ENCODE measurements at regions not wholly inside any gene's neighbourhood (a gene's known extent, or its start where the extent isn't known, plus 50 kb on each side); places are given as distances from the start of the nearest gene placed in this dataset.
"Not testable (repeated sequence)": the region's sequence is repeated elsewhere in the genome, so short reads cannot be mapped to it uniquely, and the experiment has no call there.

- no peak for DNase-seq
These were observed 52.6 kb upstream of the AGA start for GRCh38 chr4:177494791-177495190.

DNA sequence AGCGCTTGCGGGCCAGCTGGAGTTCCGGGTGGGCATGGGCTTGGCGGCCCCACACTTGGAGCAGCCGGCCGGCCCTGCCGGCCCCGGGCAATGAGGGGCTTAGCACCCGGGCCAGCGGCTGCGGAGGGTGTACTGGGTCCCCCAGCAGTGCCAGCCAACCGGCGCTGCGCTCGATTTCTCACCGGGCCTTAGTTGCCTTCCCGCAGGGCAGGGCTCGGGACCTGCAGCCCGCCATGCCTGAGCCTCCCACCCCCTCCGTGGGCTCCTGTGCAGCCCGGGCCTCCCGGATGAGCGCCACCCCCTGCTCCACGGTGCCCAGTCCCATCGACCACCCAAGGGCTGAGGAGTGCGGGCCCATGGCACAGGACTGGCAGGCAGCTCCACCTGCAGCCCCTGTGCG, 53.4 kb upstream of the AGA start:
- not testable (repeated sequence) for DNase-seq

GRCh38 chr4:177499537-177499936, 57.3 kb upstream of the AGA start:
- DNase-seq: no peak

- no peak for DNase-seq
These were observed 63.0 kb upstream of the AGA start for GRCh38 chr4:177505171-177505615.

- no peak for DNase-seq
These were observed 66.4 kb upstream of the AGA start for GRCh38 chr4:177508662-177509061.

DNA sequence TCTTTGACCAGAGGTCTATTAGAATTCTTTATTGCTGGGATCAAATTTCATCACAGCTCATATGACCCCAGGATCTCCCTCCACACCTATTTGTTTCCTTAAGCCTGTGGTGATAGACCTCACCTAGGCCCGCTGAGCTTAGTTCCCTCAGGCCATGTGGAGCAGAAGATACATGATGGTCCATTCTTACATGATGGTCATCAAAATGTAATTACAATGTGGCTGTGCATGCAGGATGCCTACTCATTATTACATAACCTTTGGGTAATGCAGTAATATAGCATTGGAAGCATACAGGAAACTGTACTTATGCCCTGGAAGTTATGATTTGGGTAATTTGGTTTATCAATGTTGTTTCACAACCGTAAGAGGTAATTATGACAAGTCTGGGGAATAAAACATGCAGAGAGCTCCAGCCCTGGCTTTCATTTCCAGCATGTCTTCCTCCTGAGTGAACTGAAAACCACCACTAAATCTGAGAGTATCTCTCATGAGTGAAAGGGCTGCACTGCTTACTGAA, 67.0 kb upstream of the AGA start:
- DNase-seq: no peak

DNA sequence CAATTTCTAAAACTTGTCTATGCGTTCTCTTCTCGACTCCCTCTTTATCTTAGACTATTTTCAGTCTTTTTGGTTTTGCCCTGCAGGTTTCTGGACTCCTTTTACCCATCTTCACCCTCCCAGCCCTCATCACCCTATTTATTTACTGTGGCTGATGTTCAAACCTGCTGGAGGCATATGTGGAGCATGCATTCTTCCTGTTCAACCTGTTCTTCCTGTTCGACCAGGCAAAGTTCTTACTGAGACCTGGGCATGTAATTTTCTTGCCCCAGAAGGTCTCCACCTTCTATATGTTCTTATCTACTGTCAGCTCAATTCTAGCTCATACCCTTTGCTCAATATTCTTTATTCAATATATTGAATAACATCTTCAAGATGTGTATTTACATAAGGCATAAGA, 69.4 kb upstream of the AGA start:
- DNase-seq: no peak

GRCh38 chr4:177512646-177513045, 70.4 kb upstream of the AGA start:
- DNase-seq: no peak

DNA sequence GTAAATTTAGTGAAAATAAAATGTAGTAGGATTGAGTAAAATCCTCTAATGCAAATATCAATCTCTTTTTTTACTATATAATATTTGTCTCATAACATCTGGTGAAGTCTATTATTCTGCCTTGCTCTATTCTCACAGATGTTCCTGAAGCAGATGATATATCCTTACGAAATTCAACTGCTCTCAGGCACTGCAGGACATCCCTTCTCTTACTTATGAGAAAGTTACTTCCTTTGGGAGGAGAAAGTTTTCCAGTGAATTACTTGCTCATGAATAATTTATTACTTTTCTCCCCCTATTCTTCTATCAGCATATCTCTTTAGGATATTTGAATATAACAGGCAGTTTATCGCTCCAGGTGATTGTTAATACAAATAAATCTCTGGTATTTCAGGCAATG, 75.6 kb upstream of the AGA start:
- no peak for DNase-seq

DNA sequence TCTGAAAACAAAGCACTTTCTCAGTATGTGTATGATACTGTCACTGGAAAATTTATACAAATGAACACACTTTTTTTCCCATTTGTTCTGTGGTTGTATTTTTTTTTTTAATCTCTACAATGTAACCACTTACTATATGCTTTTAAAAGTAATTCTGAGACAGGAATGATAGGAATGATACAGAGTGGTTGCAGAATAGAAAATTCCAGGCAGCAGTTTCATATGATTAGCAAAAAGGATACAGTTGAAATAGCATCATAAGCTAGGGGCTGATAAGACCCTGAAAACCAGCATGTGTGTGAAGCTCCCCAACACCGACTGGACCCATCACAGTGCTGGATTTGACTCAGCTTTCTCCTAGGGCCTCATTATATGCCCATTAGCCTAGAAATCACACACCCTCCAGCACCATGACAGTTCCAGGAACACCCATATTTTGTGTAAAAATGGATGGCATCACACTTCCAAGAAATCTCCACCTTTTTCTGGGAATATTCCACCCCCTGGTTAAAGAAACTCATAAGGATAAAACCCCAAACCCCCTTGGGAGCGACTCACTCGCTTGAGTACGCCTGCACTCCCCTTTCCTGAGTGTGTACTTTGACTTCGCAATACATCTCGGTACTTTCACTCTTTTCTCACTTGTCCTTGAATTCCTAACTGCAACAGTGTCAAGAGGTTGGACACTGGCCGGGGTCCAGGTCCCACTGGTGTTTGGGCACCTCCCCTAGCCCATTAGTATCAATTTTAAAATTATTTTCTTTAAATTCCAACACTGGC, 77.4 kb upstream of the AGA start:
- no peak for DNase-seq

- DNase-seq: no peak
These were observed 86.4 kb upstream of the AGA start for GRCh38 chr4:177528620-177529019.

DNA sequence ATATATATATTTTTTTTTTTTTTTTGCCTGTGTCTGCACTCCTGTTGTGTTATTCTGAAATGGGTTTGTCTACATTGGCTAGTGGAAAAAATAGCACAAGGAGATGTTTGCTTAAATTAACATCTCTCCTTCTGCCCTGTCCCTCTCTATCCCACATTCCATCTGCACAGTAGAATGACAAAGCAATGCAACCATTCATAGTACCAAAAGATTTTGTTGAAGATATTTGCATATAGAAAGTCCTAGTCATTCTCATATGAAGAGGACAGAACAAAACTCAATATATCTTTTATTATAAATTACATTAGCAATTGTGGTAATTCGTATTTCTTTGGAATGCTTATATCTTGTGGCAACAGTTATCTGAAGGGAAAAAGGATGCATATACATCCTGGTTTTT, 88.3 kb upstream of the AGA start:
- no peak for DNase-seq

- no peak for DNase-seq
These were observed 90.1 kb upstream of the AGA start for GRCh38 chr4:177532358-177532757.

GRCh38 chr4:177534841-177535240, 92.6 kb upstream of the AGA start:
- DNase-seq: not testable (repeated sequence)

DNA sequence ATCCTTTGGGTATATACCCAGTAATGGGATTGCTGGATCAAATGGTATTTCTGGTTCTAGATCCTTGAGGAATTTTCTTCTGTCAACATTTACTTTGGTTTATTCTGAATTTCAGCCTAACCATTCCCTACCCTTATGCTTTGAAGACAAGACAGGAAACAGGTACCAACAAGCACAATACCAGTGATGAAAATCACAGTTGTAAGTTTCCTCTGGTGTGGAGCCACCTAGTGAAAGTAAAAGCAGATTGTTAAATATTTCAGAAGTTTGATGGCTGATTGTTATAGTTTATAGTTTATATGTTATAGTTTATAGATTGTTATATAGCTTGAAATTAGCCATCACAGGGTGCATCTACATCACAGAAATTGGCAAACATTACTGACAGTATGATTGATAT, 104.5 kb upstream of the AGA start:
- DNase-seq: no peak

DNA sequence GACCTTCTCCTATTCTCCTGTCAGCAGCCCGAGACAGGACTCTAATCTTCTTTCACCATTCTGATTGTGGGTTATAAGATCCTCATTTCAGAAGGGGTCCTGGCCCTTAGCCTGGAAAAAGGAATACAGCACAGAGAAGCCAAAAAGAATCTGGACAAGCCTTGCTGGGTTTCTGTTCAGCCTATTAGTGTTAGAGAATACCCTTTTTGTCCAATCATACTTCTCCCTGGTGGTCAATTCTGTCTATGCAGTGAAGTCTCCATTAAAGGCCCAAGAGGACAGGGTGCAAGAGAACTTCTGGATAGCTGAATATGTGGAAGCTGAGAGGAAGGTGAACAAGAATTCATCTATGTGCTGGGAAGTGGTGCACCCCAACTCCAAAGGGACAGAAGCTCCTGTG, 105.7 kb upstream of the AGA start:
- no peak for DNase-seq

DNA sequence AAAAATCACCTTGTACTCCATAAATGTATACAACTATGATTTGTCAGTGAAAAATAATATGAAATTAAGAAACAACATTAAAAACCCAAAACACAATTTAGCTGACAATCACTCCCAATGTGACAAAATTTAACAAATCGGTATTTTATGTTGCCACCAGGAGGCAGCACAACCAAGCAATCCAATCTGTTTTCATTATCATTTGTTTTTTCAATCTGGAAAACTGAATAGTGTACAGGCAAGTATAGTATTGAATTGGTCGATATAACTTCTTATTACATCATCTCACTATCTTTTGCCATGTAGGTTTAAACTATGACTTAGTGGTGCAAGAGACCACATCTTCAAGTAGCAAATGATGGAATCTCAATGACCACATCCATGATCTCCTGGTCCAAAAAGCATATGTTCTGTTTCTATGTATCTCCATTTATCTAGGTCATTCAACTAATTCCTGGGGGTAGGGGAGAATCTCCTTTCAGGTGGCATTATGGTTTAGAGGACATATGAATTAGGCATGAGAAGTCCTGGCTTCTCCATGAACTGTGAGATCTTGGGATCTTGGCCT, 112.9 kb upstream of the AGA start:
- peak in 1 of 2 donors; percentile 11 for DNase-seq

- no peak for DNase-seq
These were observed 115.2 kb upstream of the AGA start for GRCh38 chr4:177557416-177557815.

DNA sequence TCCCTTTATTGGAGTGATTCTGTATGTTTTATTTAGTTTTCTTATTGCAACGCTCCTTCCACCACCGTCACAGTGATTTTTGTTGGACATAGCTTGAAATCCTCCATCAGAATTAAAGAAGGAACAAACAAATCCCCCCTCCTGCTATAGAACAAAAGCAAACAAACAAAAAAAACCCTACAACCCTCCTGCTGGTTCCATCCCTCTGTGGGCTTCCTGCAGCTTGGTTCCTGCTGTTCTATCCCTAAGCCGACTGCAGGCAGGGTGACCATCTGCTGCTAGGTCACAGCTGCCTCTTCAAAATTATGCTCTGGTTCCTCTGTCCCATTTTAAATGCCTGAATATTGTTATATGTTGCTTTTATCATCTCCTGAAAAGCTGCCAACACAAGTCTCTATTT, 116.8 kb upstream of the AGA start:
- DNase-seq: no peak

GRCh38 chr4:177562163-177562562, 119.9 kb upstream of the AGA start:
- no peak for DNase-seq

DNA sequence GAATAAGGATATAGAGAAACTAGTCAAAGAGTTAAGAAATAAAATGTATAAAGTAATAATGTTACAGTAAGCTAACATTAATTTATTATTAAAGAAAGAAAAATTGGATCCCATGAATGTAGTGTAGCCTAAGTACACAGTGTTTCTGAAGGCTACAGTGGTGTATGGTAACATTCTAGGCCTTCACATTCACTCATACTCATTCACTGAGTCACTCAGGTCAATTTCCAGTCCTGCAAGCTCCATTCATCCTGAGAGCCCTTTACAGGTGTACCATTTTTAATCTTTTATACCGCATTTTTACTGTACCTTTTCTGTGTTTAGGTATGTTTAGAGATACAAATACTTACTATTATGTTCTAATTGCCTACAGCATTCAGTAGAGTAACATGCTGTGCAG, 120.6 kb upstream of the AGA start:
- DNase-seq: no peak

DNA sequence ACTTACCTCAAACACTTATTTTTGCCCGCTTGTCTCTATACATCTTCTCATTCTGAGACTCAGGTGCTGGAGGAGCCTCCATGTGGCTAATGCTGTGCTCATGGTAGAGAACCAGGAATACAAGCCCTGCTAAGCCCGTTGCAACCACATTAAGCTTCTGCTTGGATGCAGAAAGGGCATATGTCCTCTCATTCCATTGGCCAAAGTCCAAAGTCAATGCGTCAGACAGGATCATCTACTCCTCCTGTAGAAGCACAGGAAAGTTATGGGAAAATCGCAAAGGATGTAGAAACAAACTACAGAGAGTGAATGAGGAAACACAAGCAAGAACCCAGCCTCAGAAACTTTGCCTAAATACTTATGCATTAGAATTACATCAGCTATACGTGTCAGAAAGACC, 124.5 kb upstream of the AGA start:
- DNase-seq: no peak

DNA sequence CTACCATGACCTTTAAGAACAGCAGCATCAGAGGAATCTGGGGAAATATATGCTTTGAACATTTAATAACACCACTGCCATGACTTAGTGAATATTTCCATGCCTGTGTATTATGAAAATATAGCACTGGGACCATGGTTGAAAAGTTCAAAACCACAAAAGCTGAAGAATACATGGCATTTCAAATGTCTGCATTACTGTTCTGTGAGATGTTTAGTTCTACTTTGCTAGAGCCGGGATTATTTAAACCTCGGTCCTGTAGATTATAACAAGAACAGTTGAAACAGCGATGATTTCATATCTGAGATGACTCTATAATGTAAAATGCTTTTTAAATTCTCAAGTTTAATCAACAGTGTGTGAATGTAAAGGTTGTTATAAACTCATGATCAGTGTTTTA, 126.7 kb upstream of the AGA start:
- no peak for DNase-seq

GRCh38 chr4:177569434-177569833, 127.2 kb upstream of the AGA start:
- no peak for DNase-seq

DNA sequence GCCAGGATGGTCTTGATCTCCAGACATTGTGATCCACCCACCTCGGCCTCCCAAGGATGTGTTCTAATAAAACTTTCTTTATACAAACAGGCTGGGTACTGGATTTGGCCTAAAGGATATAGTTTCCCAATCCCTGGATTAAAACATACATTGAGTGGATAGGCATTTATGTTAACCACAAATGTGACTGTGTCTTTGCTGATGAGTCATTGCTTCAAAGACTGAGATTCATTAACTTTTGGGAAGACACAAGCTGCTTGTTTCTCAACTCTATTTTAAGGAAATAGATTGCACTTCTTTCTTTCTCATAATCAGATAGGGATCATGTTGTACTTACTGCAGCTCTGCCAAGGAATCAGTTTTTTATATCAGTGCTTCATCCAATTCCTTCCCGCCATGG, 131.3 kb upstream of the AGA start:
- no peak for DNase-seq
